ENCODE measurements at regions not wholly inside any gene's neighbourhood (a gene's known extent, or its start where the extent isn't known, plus 50 kb on each side); places are given as distances from the start of the nearest gene placed in this dataset.

GRCh38 chr12:107529991-107530390, 155.6 kb upstream of the PWP1 start (continued):
- no peak for TF ChIP-seq CTCF (conservative IDR thresholded peaks at IDR 0.05; ENCODE audit: low read depth in 2 of 2)

GRCh38 chr12:107530701-107531100, 154.9 kb upstream of the PWP1 start:
- no peaks in the 10 kb centered on the region for H3K79me2 ChIP-seq (replicated peaks; ENCODE audit: insufficient read depth)
- peaks cover 1% of the 10 kb centered on the region for H3K27me3 Mint-ChIP-seq (ENCODE audit: insufficient read depth, low read depth, poor library complexity)
- no peaks in the 10 kb centered on the region; the same call in 2 of the 3 replicates for H3K9me3 Mint-ChIP-seq
- no peak overlapping the region for H2AFZ ChIP-seq
- no peaks in the 10 kb centered on the region for H3K9me2 ChIP-seq (ENCODE audit: insufficient read depth)
- H3K27ac ChIP-seq (ENCODE audit: low read depth): no peak overlapping the region
- H3K4me1 Mint-ChIP-seq: peaks cover 13% of the 10 kb centered on the region; the same call in 2 of the 3 replicates
- no peaks in the 10 kb centered on the region for H3F3A ChIP-seq (replicated peaks; ENCODE audit: low read depth)
- no peak overlapping the region for H3K4me3 Mint-ChIP-seq
- H3K27me3 ChIP-seq (ENCODE audit: insufficient read depth): no peaks in the 10 kb centered on the region
- no peaks in the 10 kb centered on the region for H3K36me3 Mint-ChIP-seq (ENCODE audit: low read depth)
- DNase-seq (ENCODE audit: low spot score) (no peak), ATAC-seq (no peak)
- H3K4me3 ChIP-seq: no peak overlapping the region
- TF ChIP-seq STAT1 (IDR thresholded peaks at IDR 0.05; ENCODE audit: unreplicated experiment) (no peak), POLR2AphosphoS5 (IDR thresholded peaks at IDR 0.05; ENCODE audit: low read depth) (no peak), ETS1 (IDR thresholded peaks at IDR 0.05) (no peak), CREB1 (CRISPR knock-in tag; IDR thresholded peaks at IDR 0.05; ENCODE audit: low read depth) (no peak), EZH2phosphoT487 (IDR thresholded peaks at IDR 0.05; ENCODE audit: unreplicated experiment) (no peak), EZH2 (IDR thresholded peaks at IDR 0.05; ENCODE audit: low read depth, unreplicated experiment) (no peak), ZNF331 (CRISPR knock-in tag; IDR thresholded peaks at IDR 0.05; ENCODE audit: low read depth) (no peak)
- no peaks in the 10 kb centered on the region for H4K20me1 ChIP-seq (replicated peaks; ENCODE audit: insufficient read depth)
- H3K27ac Mint-ChIP-seq: no peak overlapping the region
- H3K36me3 ChIP-seq (ENCODE audit: insufficient read depth): no peaks in the 10 kb centered on the region
- no peak overlapping the region for H3K4me2 ChIP-seq
- H3K4me1 ChIP-seq (ENCODE audit: insufficient read depth): 0 out of 2 replicates have a peak, but pooled peaks cover 4% of the 10 kb centered on the region

- Mint-ChIP-seq H3K27ac (no peak overlapping the region), H3K9me3 (no peaks in the 10 kb centered on the region; the same call in 2 of the 3 replicates)
- no peak for TF ChIP-seq EZH2 (IDR thresholded peaks at IDR 0.05; ENCODE audit: low read depth, unreplicated experiment)
- TF ChIP-seq POLR2AphosphoS5 (IDR thresholded peaks at IDR 0.05; ENCODE audit: low read depth): no peak
- no peak for TF ChIP-seq EZH2phosphoT487 (IDR thresholded peaks at IDR 0.05; ENCODE audit: unreplicated experiment)
- TF ChIP-seq ZNF331 (CRISPR knock-in tag; IDR thresholded peaks at IDR 0.05; ENCODE audit: low read depth): no peak
- no peak for TF ChIP-seq CREB1 (CRISPR knock-in tag; IDR thresholded peaks at IDR 0.05; ENCODE audit: low read depth)
- no peak for TF ChIP-seq REST (IDR thresholded peaks at IDR 0.05; ENCODE audit: unreplicated experiment)
Measured at GRCh38 chr12:107533218-107533617, 152.4 kb upstream of the PWP1 start.

More at GRCh38 chr12:107533218-107533617, 152.4 kb upstream of the PWP1 start:
- Mint-ChIP-seq H3K27me3 (ENCODE audit: insufficient read depth, low read depth, poor library complexity) (peaks cover 7% of the 10 kb centered on the region), H3K36me3 (ENCODE audit: low read depth) (no peaks in the 10 kb centered on the region), H3K4me1 (peaks cover 13% of the 10 kb centered on the region; the same call in 2 of the 3 replicates), H3K4me3 (no peak overlapping the region)
- ATAC-seq (no peak), DNase-seq (ENCODE audit: low spot score) (no peak)
- Histone ChIP-seq H3K4me1 (ENCODE audit: insufficient read depth) (0 out of 2 replicates have a peak, but pooled peaks cover 4% of the 10 kb centered on the region), H2AFZ (no peak overlapping the region), H3K27me3 (ENCODE audit: insufficient read depth) (no peaks in the 10 kb centered on the region), H3K36me3 (ENCODE audit: insufficient read depth) (no peaks in the 10 kb centered on the region), H3K9me2 (ENCODE audit: insufficient read depth) (no peaks in the 10 kb centered on the region), H3F3A (replicated peaks; ENCODE audit: low read depth) (no peaks in the 10 kb centered on the region), H3K79me2 (replicated peaks; ENCODE audit: insufficient read depth) (no peaks in the 10 kb centered on the region), H3K4me3 (no peak overlapping the region), H3K27ac (ENCODE audit: low read depth) (no peak overlapping the region), H4K20me1 (replicated peaks; ENCODE audit: insufficient read depth) (no peaks in the 10 kb centered on the region), H3K4me2 (no peak overlapping the region)

All from GM23338 (cell line).